Skeletal muscle cell (primary cell): ENCODE measurements at regions not wholly inside any gene's neighbourhood (a gene's known extent, or its start where the extent isn't known, plus 50 kb on each side); places are given as distances from the start of the nearest gene placed in this dataset.

Experiments used
- DNase-seq: peaks from one replicate; pipeline ENCODE4 v3.0.0-alpha.2; 2010; ENCODE audit warnings: low read depth
- H3K4me3 ChIP-seq: 2 replicates; pipeline ENCODE4 v1.5.1; 2011; ENCODE audit warnings: low read depth, mild to moderate bottlenecking, control low read depth, low read length, moderate library complexity

GRCh38 chr18:10188971-10189810, 265.2 kb upstream of the APCDD1 start:
- DNase-seq = no peak
- H3K4me3 ChIP-seq = no peak overlapping the region

DNA sequence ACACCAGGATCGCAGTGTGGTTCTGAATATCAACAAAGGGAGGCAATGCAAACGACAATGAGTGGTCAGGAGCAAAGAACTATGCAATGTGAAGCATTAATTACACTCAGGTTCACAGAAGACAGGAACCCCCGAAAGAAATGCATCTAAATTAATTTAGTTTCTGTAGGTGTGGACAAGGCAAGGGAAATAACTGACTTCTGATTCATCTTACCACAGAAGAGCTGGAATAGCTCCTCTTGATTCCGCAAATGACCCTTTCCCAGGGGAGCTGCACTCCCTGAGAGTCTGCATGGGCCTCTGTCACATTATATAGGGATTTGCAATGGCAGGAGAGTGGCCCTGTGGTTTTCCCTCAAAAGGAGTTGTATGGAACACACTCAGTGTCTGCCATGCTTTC, 263.9 kb upstream of the APCDD1 start:
- DNase-seq = no peak

GRCh38 chr18:10193444-10193843, 261.0 kb upstream of the APCDD1 start:
- no peak overlapping the region for H3K4me3 ChIP-seq
- no peak for DNase-seq

More for the DNA sequence above, 263.9 kb upstream of the APCDD1 start:
- no peak overlapping the region for H3K4me3 ChIP-seq

DNA sequence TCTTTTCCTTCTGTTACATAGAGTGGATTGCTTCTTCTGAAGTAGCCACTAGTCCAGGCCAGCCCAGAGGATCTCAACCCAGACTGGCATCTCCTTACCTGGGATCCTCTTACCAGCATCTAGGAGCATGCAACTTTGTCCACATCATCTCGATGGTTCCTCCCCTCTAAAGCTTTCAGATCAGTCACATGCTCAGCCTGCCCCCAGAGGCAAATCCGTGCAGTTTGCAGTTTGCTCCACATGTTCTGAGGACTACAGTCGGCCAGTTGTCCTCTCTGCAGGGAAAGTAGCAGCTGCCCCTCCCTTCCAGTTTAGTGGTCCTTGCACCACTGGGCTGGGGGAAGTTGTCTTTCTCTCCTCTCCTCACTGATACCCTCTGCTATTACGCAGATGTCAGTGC, 259.8 kb upstream of the APCDD1 start:
- H3K4me3 ChIP-seq = no peak overlapping the region
- no peak for DNase-seq

DNA sequence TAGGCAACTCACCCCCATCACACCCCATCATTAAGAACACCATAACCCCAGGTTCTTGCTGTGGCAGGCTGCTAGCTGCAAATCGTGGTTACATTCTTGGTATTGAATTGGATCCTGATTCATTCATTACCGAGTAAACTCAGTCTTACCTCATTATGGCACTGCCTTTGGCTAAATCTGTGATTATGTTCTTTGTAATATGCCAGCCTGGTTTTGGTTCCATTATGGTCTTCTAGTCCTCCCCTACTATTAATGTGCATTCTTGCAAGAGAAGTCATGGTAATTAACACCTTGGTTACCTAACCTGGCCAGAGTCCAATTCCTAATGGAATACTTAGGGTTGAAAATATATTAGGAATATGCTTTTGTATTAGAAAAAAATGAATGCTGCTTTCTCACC, 258.9 kb upstream of the APCDD1 start:
- H3K4me3 ChIP-seq = no peak overlapping the region
- DNase-seq = no peak

DNA sequence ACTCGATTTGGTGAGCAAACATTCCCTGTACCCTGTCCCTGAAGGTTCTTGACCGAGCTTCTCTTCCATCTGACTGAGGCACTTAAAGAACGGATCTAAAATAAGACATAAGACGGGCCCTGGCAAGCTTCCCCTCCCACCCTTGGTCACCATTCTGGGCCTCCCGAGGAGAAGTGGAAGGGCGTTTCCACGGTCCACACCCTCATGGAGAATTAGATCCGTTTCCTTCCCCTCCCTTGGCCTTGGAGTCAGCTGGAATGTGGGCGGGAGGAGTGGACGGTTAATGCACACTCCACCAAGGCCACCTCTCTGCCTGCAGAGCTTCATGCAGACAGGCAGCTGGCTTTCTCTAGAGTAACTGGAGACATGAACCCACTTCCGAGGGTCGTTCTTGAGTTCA, 257.3 kb upstream of the APCDD1 start:
- no peak overlapping the region for H3K4me3 ChIP-seq
- DNase-seq = no peak

GRCh38 chr18:10201226-10201625, 253.2 kb upstream of the APCDD1 start:
- H3K4me3 ChIP-seq = no peak overlapping the region
- no peak for DNase-seq

- H3K4me3 ChIP-seq = no peak overlapping the region
- DNase-seq = no peak
Measured at GRCh38 chr18:10201659-10202058, 252.8 kb upstream of the APCDD1 start.

DNA sequence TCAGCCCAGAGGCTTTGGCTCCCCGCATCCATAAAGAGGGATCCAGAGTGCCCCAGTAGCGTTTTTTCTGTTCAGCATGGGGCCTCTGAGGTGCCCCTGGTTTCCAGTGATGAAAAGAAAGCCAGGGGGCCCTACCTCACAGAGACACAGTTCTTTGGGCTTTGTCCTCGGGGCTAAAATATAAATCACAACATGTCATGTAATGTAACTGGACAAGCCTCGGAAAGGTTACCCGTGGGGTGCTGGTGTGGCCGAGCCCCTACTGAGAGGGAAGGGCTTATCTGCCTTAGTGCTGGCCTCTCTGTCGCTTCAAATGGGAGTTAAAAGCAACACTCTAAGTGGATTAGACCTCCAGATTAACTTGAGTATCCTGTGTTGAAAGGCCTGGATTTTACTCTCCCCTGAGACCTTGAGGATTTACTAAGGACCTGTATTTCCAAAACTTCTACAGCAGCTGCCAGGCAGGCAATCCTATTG, 251.6 kb upstream of the APCDD1 start:
- H3K4me3 ChIP-seq = no peak overlapping the region
- DNase-seq = no peak

GRCh38 chr18:10205151-10205550, 249.3 kb upstream of the APCDD1 start:
- no peak for DNase-seq
- no peak overlapping the region for H3K4me3 ChIP-seq

DNA sequence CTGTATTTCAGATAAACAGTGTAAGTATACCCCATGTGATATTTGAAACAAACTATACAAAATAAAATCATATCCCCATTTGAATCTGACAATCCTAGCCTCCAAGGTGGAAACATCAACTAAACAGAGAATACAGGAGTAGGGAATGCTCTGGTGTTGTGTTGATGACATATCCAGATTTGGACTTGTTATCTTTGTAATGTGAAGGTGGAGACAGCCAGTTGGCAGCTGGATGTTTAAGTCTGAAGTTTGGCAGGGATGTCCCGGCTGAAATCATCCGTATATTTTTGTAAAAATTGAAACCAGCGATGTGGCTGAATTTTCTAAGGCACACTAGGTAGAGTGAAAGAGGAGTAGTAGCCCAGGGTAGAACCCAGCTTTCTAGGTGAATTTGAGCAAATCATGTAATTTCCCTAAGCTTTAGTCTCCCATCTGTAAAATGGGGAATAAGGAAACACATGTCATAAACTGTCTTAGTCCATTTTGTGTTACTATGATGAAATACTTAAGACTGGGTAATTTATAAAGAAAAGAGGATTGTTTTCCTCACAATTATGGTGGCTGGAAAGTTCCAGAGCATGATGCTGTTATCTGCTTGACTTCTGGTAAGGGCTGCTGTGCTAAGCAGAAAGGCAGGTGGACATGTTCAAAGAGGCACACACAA, 246.6 kb upstream of the APCDD1 start:
- H3K4me3 ChIP-seq = no peak overlapping the region
- DNase-seq = no peak

GRCh38 chr18:10209302-10209701, 245.1 kb upstream of the APCDD1 start:
- H3K4me3 ChIP-seq = no peak overlapping the region
- no peak for DNase-seq

DNA sequence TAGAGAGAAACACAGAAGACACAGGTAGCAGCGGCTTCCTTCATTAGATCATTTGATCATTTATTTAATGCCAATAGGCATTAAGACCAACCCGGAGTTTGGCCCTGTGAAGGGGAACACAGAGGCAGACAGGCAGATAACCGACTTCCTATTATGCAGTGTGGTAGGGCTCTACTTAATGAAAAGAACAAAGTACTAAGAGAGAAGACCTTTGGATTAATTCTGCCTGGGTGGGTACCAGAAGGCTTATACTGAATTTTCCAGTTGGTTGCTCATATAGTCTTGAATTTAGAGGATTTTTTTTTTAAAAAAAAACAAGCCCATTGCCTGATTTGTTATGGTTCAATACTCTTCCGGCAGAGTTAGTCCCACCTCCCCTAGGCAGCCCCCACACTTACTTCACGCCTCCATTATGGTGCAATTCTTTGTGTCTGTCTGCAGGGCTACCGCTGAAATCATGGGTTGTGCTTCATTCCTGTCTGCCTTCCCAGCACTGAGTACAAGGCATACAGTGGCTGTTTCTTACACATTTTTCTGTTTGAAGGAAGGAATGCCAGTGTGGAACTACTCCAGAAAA, 244.3 kb upstream of the APCDD1 start:
- no peak overlapping the region for H3K4me3 ChIP-seq
- no peak for DNase-seq

DNA sequence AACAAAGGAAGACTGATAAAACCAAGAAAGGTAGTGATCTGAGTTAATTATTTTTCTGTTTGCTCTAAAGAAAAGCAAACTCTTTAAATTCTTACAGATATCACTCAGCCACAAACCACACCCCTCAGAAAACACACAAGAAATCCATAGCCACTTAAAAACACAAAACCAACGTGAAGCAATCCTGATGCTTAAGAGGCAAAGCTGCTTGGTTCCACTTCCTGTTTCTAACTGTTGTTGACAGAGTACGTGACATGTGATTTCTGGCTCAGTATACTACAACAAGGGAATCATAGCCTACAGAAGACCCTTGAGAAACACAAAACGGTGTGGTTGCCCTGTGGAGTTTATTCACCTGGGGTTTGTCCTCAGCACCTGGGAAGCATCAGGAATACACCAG, 240.9 kb upstream of the APCDD1 start:
- no peak overlapping the region for H3K4me3 ChIP-seq
- no peak for DNase-seq

- DNase-seq = no peak
- no peak overlapping the region for H3K4me3 ChIP-seq
Measured at GRCh38 chr18:10215446-10215845, 239.0 kb upstream of the APCDD1 start.

DNA sequence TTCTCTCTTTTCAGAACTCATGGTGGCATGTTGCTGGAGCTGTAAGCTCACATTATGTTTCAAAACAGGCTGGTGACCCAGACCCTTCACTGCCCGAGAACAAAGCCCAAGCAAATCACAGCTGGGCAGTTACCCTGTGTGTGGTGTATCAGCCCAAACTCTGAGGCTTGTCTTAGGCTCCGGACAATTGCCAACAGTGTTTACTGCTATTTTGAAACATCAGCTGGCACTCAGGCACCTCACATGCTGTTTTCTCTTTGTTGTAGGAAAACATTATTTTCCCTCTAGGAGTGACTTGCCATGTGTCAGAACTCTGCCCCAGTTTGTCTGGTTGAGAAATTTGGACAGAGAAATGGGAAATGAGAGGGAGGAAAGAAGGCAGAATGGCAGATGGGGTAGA, 237.6 kb upstream of the APCDD1 start:
- H3K4me3 ChIP-seq = no peak overlapping the region
- DNase-seq = no peak

DNA sequence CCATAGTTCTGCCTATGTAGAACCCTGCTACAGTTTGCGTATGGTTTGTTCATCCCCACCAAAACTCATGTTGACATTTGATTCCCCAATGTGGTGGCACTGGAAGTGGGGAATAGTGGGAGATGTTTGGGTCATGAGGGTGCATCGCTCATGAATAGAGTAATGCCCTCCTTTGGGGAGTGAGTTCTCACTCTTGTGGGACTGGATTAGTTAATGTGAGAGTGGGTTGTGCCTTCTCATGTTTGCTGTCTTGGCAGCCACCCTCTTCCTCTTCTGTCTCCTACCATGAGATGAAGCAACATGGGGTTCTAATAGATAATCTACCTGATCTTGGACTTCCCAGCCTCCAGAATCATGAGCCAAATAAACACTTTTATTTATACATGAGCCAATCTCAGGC, 237.2 kb upstream of the APCDD1 start:
- H3K4me3 ChIP-seq = no peak overlapping the region
- DNase-seq = no peak

GRCh38 chr18:10225300-10225699, 229.1 kb upstream of the APCDD1 start:
- H3K4me3 ChIP-seq = no peak overlapping the region
- no peak for DNase-seq

- no peak overlapping the region for H3K4me3 ChIP-seq
- DNase-seq = no peak
Measured at GRCh38 chr18:10226971-10227370, 227.5 kb upstream of the APCDD1 start.

DNA sequence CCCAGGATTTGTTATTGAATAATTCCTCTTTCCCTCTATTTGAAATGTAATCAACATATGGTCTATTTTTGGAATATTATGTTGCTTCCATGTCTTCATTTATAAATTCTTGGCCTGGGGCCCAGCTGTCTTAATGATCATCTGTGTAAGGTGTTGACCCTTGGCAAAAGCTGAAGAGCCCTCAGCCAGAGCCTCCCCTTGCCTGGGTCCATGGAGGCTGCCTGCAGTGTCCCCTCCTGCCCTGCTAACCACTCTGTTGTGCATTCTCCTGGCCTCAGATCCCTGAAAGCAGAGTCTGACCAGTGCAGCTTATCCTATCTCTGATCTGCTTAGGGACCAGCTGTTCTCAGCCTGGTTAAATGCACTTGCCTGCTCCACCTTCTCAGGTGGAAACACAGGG, 226.1 kb upstream of the APCDD1 start:
- no peak overlapping the region for H3K4me3 ChIP-seq
- no peak for DNase-seq

DNA sequence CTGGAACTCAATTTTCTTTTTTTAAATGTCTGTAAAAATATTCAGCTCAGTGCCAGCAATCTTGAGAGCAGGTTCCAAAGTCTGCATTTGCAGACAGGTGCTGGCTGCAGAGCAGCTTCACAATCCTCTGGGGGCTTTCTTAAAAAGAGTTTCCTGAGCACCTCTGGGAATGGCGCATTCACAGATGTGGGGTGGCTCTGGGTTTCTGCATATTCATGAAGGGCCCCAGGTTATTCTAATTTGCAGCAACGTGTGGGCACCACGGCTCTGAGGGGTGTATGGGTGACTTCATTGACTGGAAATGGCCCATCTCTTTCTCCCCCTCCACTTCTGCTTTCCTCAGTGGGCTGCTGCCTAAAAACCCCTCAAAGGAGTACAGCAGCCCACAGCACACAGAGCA, 225.0 kb upstream of the APCDD1 start:
- DNase-seq = no peak
- H3K4me3 ChIP-seq = no peak overlapping the region
